GM21526 (cell line): ENCODE measurements at regions not wholly inside any gene's neighbourhood (a gene's known extent, or its start where the extent isn't known, plus 50 kb on each side); places are given as distances from the start of the nearest gene placed in this dataset.
"Not testable (repeated sequence)": the region's sequence is repeated elsewhere in the genome, so short reads cannot be mapped to it uniquely, and the experiment has no call there.

Source experiments
- ATAC-seq: cut with Tn5 transposase; IDR thresholded peaks from one replicate; pipeline ENCODE4 v1.9.1; 2021; ENCODE audit warnings: moderate library complexity; ENCODE audit not compliant: unreplicated experiment, low FRiP score

DNA sequence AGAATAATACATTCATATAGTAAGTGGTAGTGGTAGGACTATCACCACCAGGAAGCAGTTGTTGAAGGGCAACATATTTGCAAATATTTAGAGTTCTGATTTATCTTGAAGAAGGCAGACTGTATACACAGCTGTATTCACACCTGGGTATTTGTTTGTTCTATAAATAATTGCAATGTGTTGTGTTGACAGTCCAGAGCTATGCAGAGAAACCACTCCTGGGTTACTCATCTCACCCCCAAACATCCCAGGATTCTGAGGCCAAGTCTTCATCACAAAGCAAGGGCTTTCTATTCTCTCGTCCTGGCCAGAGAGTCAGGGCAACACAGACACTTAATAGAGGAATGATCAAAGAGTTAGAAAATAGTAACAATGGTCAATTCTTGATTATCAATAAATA is 102.1 kb upstream of the FAT3 start:
- ATAC-seq, result no peak

DNA sequence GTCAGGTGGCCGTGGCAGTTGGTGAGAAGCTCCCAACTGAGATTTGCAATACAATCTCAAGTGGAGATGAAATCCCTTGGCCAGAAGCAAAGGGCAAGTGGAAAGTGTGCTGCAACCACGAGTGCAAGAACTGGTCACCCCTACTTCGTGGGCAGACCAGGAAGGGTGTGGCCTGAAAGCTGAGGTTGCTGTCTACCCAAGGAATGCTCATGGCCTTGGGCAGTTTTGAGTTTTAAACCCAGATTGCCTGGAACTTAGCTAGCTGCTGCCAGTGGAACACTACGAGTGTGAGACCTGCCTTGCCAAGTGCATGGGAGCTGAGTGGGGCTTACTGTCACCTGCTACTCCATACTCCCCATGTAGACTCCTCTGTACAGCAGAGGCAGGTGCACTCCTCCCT is 113.3 kb upstream of the FAT3 start:
- ATAC-seq, result no peak

- ATAC-seq, result no peak
Observed at GRCh38 chr11:92109466-92109865, 115.2 kb upstream of the FAT3 start.

DNA sequence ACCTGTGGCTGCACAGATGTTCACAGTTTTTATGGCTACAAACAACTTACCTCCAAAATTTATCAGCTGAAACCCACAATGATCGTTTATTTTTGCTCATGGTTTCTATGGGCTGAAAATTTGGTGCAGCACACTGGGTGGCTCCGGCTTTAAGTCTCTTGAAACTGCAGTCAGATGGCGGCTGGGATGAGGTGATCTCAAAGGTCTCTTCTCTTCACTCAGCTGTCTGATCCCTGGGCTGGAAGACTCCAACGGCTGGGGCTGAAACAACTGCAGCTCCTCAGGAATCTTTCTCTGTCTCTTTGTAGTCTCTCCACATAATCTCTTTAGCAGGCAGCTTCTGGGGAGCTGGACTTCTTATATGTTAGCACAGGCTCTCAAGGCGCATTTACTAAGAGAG is 117.3 kb upstream of the FAT3 start:
- ATAC-seq, result no peak

DNA sequence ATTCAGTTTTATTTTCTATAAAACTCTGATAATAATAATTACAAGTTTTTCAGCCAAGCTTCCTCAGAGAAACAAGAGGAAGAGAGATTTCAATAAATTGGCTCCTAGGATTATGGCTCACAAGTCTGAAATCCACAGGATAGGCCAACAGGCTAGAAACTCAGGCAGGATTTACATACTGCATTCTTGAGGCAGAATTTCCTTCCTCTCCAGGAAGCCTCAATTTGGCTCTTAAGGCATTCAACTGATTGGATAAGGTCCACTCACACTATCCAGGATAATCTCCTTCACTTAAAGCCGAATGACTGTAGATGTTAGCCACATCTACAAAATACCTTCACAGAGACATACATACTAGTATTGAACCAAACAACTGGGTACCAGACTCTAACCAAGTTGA is 120.3 kb upstream of the FAT3 start:
- no peak for ATAC-seq

GRCh38 chr11:92101920-92102319 is 122.7 kb upstream of the FAT3 start:
- no peak for ATAC-seq

- no peak for ATAC-seq
Observed at GRCh38 chr11:92099183-92099582, 125.4 kb upstream of the FAT3 start.

DNA sequence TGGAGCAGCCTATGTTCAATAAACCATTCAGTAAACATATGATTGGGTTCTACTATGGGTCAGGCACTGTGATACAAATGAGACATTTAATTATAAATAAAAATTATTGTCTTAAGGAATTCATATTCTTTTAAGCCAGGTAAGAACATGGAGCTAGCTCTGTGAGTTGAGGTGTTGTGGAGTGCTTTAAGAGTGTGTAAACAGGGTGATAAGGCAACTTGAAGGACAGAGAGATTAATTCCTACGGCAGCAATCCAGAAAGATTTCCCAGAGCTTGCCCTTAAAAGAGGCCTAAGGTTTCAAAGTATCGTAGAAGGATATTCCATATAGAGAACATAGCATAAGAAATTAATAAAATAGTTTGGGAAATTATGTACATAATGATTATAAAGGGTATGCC is 126.4 kb upstream of the FAT3 start:
- ATAC-seq, result no peak

DNA sequence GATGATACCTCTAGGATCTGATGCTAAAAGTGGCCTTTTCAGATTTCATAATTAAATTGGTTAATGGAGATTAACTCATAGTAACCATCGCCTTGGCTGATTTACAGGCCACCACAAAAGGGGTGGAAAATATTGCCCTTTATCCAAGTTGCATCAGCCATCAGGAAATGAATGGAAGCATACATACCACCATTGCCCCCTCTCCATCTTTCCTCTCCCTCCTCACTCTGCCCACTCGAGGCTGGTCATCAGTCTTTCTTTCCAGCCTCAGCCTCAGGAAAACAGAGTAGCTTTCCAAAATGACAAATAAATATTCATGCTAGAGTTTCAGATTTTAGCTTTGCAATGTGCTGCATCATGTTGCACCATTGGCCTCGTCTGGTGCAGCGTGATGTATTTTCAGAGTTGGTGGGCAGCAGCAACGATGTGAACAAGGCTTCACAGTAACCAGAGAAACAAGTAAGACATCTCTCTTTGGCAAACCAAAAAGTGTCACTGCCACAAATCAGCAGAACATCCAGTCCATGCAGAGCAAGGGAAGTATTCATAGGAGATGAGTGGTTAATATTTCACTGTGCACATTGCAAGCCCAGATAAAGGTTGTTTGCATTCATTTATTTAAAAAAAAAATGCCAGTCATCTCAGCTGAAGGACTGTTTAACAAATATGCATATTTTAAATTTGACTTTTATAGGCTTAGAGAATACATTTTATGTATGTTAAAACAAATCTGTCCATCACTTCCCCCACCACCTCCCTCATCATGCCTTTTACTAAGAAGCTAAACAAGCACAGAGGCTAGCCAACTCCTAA is 136.7 kb upstream of the FAT3 start:
- no peak for ATAC-seq

- ATAC-seq, result no peak
Observed at GRCh38 chr11:92083123-92083522, 141.5 kb upstream of the FAT3 start.

- ATAC-seq, result no peak
Observed at GRCh38 chr11:92082652-92083051, 142.0 kb upstream of the FAT3 start.

- ATAC-seq, result not testable (repeated sequence)
Observed at GRCh38 chr11:92074498-92074897, 150.1 kb upstream of the FAT3 start.

DNA sequence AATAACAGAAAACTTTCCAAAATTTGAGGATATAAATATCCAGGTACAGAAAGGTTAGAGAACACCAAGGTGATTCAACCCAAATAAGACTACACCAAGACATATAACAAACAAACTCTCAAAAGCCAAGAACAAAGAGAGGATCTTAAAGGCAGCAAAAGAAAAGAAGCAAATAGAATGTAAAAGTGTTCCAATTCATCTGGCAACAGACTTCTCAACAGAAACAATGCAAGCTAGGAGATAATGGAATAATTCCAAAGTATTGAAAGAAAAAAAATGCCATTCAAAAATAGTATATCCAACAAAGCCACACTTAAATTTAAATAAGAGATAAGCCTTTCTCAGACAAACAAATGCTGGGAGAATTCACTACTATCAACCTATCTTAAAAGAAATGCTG is 153.0 kb upstream of the FAT3 start:
- ATAC-seq, result no peak

GRCh38 chr11:92070026-92070889 is 154.4 kb upstream of the FAT3 start:
- ATAC-seq, result no peak

GRCh38 chr11:92067016-92067415 is 157.6 kb upstream of the FAT3 start:
- no peak for ATAC-seq

DNA sequence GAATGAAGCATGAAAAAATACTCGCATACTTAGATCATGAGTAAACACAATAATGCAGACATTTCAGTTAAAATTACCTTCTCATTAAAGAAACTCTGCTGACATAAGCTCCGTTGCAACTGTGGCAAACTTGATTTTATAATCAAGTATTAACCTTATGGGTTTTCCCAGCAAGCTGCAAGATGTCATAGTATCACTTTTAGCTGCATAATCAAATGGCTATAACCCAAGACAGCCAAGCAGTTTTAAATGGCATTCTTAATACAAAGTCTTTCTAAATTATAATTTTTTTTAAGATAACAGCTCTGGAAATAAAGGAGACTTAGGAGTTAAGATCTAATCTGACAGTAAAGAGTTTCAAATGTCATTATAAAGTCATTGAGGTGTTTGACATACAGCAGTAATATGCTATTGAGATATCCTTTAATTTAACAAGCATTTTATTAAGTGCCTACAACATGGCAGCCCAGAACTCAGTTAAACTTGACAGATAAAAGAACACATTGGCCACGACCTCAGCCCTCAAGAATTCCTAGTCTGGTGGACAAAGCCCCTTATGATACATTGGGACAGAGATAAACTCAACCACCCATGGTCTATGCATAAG is 163.1 kb upstream of the FAT3 start:
- ATAC-seq, result no peak

DNA sequence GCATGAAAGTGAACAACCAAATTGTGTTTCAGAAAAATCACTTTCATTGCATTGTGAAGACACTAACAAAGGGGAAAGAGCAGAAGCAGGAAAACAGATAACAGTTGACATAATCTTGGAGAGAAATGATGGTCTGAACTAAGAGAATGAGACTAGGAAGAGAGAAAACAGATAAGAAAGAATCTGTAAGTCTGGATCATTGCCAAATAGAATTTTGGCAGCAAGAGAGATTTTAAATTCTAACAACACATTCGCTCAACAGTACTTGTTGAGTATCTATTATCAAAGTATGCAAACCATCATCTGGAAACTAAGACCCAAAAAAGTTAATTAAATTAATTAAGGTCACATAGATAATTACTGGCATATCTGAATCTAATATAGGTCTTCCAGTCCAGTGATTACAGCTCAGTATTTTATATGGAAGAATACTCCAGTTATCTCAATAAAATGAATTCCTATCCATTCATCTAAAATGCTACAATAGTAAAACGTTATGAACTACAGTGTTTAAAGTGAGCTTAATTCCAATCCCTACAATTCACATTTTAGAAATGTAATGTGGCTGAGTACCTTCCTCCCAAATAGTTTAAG is 166.7 kb upstream of the FAT3 start:
- ATAC-seq, result no peak

DNA sequence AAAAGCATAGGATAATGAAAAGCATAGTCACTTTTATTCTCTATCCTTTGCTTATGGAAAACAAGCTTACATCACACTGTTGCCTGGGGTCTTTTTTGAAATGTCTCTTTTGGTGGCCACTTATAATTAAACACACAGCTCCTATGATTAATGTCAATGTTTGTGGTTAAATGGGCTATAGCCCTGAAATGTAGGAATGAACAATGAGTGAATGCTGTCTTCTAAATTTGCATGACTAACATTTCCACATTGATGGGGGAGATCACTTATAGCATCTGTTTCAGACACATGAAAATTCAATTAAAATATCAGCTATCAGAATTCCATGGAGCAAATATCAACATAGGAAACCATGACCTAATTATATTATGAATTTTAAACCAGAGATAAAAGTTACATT is 171.4 kb upstream of the FAT3 start:
- no peak for ATAC-seq

DNA sequence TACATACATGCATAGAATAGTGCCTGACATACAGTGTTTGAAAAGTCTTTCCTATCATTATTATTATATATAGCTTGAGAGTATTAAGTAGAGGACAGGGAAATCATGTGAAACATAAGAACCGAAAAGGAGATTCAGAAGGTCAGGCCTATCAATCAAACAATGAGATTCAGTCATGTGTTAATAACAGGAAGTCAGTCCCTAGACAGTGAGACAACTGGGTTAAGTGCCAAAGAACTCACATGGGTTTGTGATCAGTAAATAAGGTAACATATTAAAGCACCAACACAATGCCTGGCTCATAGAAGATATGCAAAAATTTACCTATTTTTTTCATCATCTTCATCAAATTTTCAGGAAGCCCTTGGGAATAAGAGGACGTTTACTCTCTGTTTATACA is 174.3 kb upstream of the FAT3 start:
- ATAC-seq, result no peak

GRCh38 chr11:92048415-92048814 is 176.2 kb upstream of the FAT3 start:
- no peak for ATAC-seq

DNA sequence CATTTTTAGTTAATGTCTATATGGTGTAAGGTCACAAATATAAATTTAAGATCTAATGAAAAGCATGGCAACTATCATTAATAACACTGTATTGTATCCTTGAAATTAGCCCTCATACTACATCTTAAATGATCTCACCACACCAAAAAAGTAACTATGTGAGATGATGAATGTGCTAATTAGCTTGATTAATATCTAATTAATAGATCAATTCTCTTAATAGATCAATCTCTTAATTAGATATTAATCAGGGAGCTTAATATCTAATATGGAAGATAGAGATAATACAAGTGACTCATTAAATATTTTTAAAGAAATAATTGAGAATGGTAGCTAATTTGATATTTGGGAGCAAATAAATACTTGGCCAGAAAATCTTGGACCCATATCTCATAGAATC is 178.5 kb upstream of the FAT3 start:
- no peak for ATAC-seq
